ENCODE measurements at regions not wholly inside any gene's neighbourhood (a gene's known extent, or its start where the extent isn't known, plus 50 kb on each side); places are given as distances from the start of the nearest gene placed in this dataset.

GRCh38 chr9:16217943-16218701 is 652.3 kb downstream of the BNC2 start:
- ChIA-PET CTCF (no interaction called here), POLR2A (no interaction called here)
- no peak for ATAC-seq
- Histone ChIP-seq H3K4me3 (ENCODE audit: low read depth in 2 of 2, low read length in 2 of 2) (no peak overlapping the region), H3K27me3 (ENCODE audit: control insufficient read depth, insufficient read depth, low read length) (no peaks in the 10 kb centered on the region), H3K27ac (ENCODE audit: low read length) (no peak overlapping the region), H3K4me1 (ENCODE audit: control insufficient read depth, insufficient read depth, low read length) (no peaks in the 10 kb centered on the region), H3K36me3 (ENCODE audit: control insufficient read depth, insufficient read depth, low read length) (no peaks in the 10 kb centered on the region), H3K9me3 (ENCODE audit: control insufficient read depth, insufficient read depth, low read depth, low read length) (no peaks in the 10 kb centered on the region)
- intact Hi-C loops (cut with micrococcal nuclease; ENCODE audit: unreplicated experiment) (no loop called here), in situ Hi-C loops (cut with HindIII; ENCODE audit: low pct_unique_long_range_greater_than_20kb, low sequenced_read_pairs) (no loop called here)
- DNase-seq (ENCODE audit: low read depth, low spot score): no peak
- no TSS peak for BruUV-seq (replicated peaks)
- TF ChIP-seq POLR2AphosphoS5 (IDR thresholded peaks at IDR 0.05; ENCODE audit: low read depth, low read length) (no peak), SIN3A (IDR thresholded peaks at IDR 0.05; ENCODE audit: borderline replicate concordance, insufficient read depth, low read depth, low read length) (no peak)

- H3K36me3 ChIP-seq (ENCODE audit: control insufficient read depth, insufficient read depth, low read length): no peaks in the 10 kb centered on the region
- no TSS peak for BruUV-seq (replicated peaks)
These were observed 649.1 kb downstream of the BNC2 start for GRCh38 chr9:16221366-16221765.

More at GRCh38 chr9:16221366-16221765, 649.1 kb downstream of the BNC2 start:
- in situ Hi-C loops (cut with HindIII; ENCODE audit: low pct_unique_long_range_greater_than_20kb, low sequenced_read_pairs): no loop called here
- Histone ChIP-seq H3K4me1 (ENCODE audit: control insufficient read depth, insufficient read depth, low read length) (no peaks in the 10 kb centered on the region), H3K27ac (ENCODE audit: low read length) (no peak overlapping the region), H3K9me3 (ENCODE audit: control insufficient read depth, insufficient read depth, low read depth, low read length) (no peaks in the 10 kb centered on the region), H3K27me3 (ENCODE audit: control insufficient read depth, insufficient read depth, low read length) (no peaks in the 10 kb centered on the region), H3K4me3 (ENCODE audit: low read depth in 2 of 2, low read length in 2 of 2) (no peak overlapping the region)
- no peak for TF ChIP-seq CTCF (IDR thresholded peaks at IDR 0.05)
- no peak for TF ChIP-seq TCF7L2 (IDR thresholded peaks at IDR 0.05; ENCODE audit: low read depth, low read length)
- TF ChIP-seq REST (IDR thresholded peaks at IDR 0.05; ENCODE audit: insufficient read depth in 1 of 2, low read depth in 2 of 2, low read length in 1 of 2): no peak
- TF ChIP-seq POLR2AphosphoS5 (IDR thresholded peaks at IDR 0.05; ENCODE audit: low read depth, low read length): no peak
- no peak for TF ChIP-seq SIN3A (IDR thresholded peaks at IDR 0.05; ENCODE audit: borderline replicate concordance, insufficient read depth, low read depth, low read length)
- ChIA-PET POLR2A (no interaction called here), CTCF (no interaction called here)
- intact Hi-C loops (cut with micrococcal nuclease; ENCODE audit: unreplicated experiment): no loop called here
- ATAC-seq (no peak), DNase-seq (ENCODE audit: low read depth, low spot score) (no peak)
